Activated naive CD4-positive, alpha-beta T cell treated with anti-CD3 and anti-CD28 coated beads for 36 hours (primary cell): ENCODE measurements at regions not wholly inside any gene's neighbourhood (a gene's known extent, or its start where the extent isn't known, plus 50 kb on each side); places are given as distances from the start of the nearest gene placed in this dataset.

ENCODE experiments used
- CTCF ChIA-PET: fragments of 350-600 bp; sonication (Branson Sonifier 250); formaldehyde crosslinking; loops from one replicate; lab custom pipeline; 2021; ENCODE audit warnings: antibody characterized with exemption; lab: Charles Lee
- DNase-seq: peaks from one replicate; pipeline ENCODE4 v3.0.0-alpha.2; 2020
- H3K27ac Mint-ChIP-seq: one replicate; pipeline ENCODE4 v1.8.0; 2021; ENCODE audit warnings: mild to moderate bottlenecking, mixed read lengths
- H3K27me3 Mint-ChIP-seq: one replicate; pipeline ENCODE4 v1.8.0; 2021; ENCODE audit warnings: low read depth, mixed read lengths
- H3K36me3 Mint-ChIP-seq: one replicate; pipeline ENCODE4 v1.8.0; 2021; ENCODE audit warnings: low read depth, mixed read lengths
- H3K4me1 Mint-ChIP-seq: one replicate; pipeline ENCODE4 v1.8.0; 2021; ENCODE audit warnings: low read depth, mixed read lengths
- H3K4me3 Mint-ChIP-seq: one replicate; pipeline ENCODE4 v1.8.0; 2021; ENCODE audit warnings: mild to moderate bottlenecking, moderate library complexity, mixed read lengths
- H3K9me3 Mint-ChIP-seq: one replicate; pipeline ENCODE4 v1.8.0; 2021; ENCODE audit warnings: mixed read lengths
- intact Hi-C: fragments of 100-400 bp; cut with micrococcal nuclease; formaldehyde crosslinking; loops from one replicate; pipeline ENCODE4 v1.15.1; 2023

- no peaks in the 10 kb centered on the region for H3K27me3 Mint-ChIP-seq
- CTCF ChIA-PET: interaction anchor here (0.6 to 2.4 kb wide), 4 partner anchors 10 to 527 kb away, joined by 3 to 14 read pairs (median 4); no protein-coding TSS in a partner anchor
- no peaks in the 10 kb centered on the region for H3K9me3 Mint-ChIP-seq
- no peak for DNase-seq
- H3K4me3 Mint-ChIP-seq: no peak overlapping the region
- H3K27ac Mint-ChIP-seq: no peak overlapping the region
- no peaks in the 10 kb centered on the region for H3K36me3 Mint-ChIP-seq
- intact Hi-C loops: no loop called here
- no peaks in the 10 kb centered on the region for H3K4me1 Mint-ChIP-seq
Measured at GRCh38 chr2:62447411-62447810, 58.6 kb downstream of the TMEM17 start.

DNA sequence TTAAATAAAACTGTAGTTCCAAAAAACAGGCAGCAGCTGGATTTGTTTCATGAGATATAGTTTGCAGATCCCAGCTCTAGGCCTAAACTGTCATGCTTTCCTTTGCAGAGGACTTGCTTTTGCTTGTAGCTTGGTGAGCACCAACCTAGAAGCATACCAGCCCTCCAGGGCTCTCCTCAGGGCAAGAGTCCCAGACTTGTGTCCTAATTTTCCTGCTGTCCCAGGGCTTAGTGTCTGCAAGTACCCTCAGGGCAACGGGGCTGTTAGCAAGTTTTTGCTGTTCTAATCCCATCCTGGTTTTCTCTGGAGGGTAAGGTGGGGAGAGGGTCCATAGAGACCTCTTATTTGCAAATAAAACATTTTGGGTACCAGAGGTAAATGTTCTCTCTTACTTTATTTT is 59.5 kb downstream of the TMEM17 start:
- no peak overlapping the region for H3K4me3 Mint-ChIP-seq
- no peaks in the 10 kb centered on the region for H3K36me3 Mint-ChIP-seq
- intact Hi-C loops: no loop called here
- CTCF ChIA-PET: interaction anchor here (1.7 to 2.4 kb wide), 2 partner anchors 11 to 329 kb away, joined by 4 to 14 read pairs; no protein-coding TSS in a partner anchor
- DNase-seq: no peak
- H3K9me3 Mint-ChIP-seq: no peaks in the 10 kb centered on the region
- H3K4me1 Mint-ChIP-seq: no peaks in the 10 kb centered on the region
- H3K27me3 Mint-ChIP-seq: no peaks in the 10 kb centered on the region
- no peak overlapping the region for H3K27ac Mint-ChIP-seq

DNA sequence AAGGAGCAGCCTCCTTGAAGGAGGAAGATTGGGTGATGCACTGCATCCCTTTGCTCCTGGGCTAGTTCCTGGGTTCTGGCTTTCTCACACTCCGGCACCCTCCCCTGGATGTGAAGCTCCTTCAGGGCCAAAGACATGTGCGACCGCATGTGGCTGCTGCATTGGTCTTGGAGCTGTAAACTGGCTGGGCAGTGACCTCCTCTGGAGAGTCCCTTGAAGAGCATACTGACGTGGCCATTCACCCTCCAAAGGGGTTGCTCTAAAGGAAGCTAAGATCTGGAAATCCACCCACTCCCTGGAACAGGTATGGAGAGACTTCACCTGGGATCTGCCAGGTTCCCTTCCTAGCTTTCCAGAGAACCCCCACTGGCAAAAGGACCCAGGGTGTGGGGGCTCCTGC is 62.1 kb downstream of the TMEM17 start:
- Mint-ChIP-seq H3K36me3 (no peaks in the 10 kb centered on the region), H3K4me3 (no peak overlapping the region), H3K27ac (no peak overlapping the region), H3K4me1 (no peaks in the 10 kb centered on the region), H3K27me3 (no peaks in the 10 kb centered on the region), H3K9me3 (no peaks in the 10 kb centered on the region)
- no peak for DNase-seq
- intact Hi-C loops: no loop called here
- CTCF ChIA-PET: interaction anchor here (0.6 to 1.3 kb wide), 5 partner anchors 9 to 450 kb away, joined by 3 to 5 read pairs (median 3); no protein-coding TSS in a partner anchor

GRCh38 chr2:62443471-62443870 is 62.5 kb downstream of the TMEM17 start:
- H3K36me3 Mint-ChIP-seq: no peaks in the 10 kb centered on the region
- intact Hi-C loops: no loop called here
- DNase-seq: no peak
- no peaks in the 10 kb centered on the region for H3K27me3 Mint-ChIP-seq
- H3K9me3 Mint-ChIP-seq: no peaks in the 10 kb centered on the region
- H3K27ac Mint-ChIP-seq: no peak overlapping the region
- CTCF ChIA-PET: interaction anchor here (0.9 to 1.3 kb wide), 4 partner anchors 8 to 450 kb away, joined by 3 to 5 read pairs (median 4); no protein-coding TSS in a partner anchor
- no peak overlapping the region for H3K4me3 Mint-ChIP-seq
- H3K4me1 Mint-ChIP-seq: no peaks in the 10 kb centered on the region

DNA sequence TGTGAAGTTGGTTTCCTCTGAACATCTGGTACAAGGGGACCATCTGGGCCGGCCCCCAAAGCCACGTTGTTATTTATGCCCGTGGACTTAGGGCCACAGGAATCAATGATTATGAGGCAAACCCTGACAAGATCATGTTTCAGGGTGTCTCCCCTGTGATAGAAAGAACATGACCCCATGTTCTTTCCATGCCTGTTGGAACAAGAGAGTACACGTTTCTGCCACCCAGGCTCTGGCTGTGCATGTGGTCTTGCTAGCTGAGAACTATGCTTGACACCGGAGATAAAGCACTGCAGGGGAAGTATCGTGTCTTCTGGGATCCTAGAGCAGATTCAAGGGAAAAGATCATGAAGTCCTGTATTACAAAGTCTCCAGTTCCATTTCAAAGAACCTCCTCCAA is 64.2 kb downstream of the TMEM17 start:
- Mint-ChIP-seq H3K4me1 (no peaks in the 10 kb centered on the region), H3K9me3 (no peaks in the 10 kb centered on the region), H3K27me3 (no peaks in the 10 kb centered on the region), H3K27ac (no peak overlapping the region), H3K4me3 (no peak overlapping the region), H3K36me3 (no peaks in the 10 kb centered on the region)
- CTCF ChIA-PET: no interaction called here
- intact Hi-C loops: no loop called here
- no peak for DNase-seq

DNA sequence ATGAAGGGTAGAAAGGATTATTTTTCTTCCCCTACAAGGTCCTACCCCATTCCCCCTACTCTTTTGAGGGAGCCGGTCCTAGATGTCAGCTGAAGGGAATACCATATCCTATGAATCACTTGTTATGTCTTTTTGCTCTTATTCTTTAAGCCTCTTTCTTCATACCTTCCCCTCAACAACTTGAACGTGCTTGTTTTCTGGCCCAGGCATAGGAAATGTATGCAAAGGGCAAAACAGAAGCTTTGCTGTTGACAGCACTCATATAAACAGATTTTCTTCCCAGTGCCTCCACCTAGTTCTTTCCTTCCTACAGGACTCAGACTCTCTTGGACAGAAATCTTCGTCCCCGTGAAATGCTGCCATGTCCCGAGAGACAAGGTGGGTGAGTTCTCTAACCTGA is 64.6 kb downstream of the TMEM17 start:
- DNase-seq: no peak
- H3K27ac Mint-ChIP-seq: no peak overlapping the region
- H3K36me3 Mint-ChIP-seq: no peaks in the 10 kb centered on the region
- CTCF ChIA-PET: no interaction called here
- H3K4me3 Mint-ChIP-seq: no peak overlapping the region
- H3K4me1 Mint-ChIP-seq: no peaks in the 10 kb centered on the region
- H3K9me3 Mint-ChIP-seq: no peaks in the 10 kb centered on the region
- intact Hi-C loops: no loop called here
- H3K27me3 Mint-ChIP-seq: no peaks in the 10 kb centered on the region

- Mint-ChIP-seq H3K9me3 (no peaks in the 10 kb centered on the region), H3K4me1 (no peaks in the 10 kb centered on the region), H3K36me3 (no peaks in the 10 kb centered on the region), H3K27me3 (no peaks in the 10 kb centered on the region), H3K27ac (no peak overlapping the region), H3K4me3 (no peak overlapping the region)
- intact Hi-C loops: no loop called here
- no peak for DNase-seq
- CTCF ChIA-PET: interaction anchor here (1.2 kb wide), 1 partner anchor 16 kb away, joined by 4 read pairs; no protein-coding TSS in a partner anchor
Measured at GRCh38 chr2:62440281-62440946, 65.6 kb downstream of the TMEM17 start.

GRCh38 chr2:62439425-62439824 is 66.6 kb downstream of the TMEM17 start:
- CTCF ChIA-PET: no interaction called here
- Mint-ChIP-seq H3K9me3 (no peaks in the 10 kb centered on the region), H3K27me3 (no peaks in the 10 kb centered on the region), H3K4me1 (no peaks in the 10 kb centered on the region), H3K27ac (no peak overlapping the region), H3K4me3 (no peak overlapping the region), H3K36me3 (no peaks in the 10 kb centered on the region)
- DNase-seq: no peak
- intact Hi-C loops: no loop called here

- Mint-ChIP-seq H3K4me3 (no peak overlapping the region), H3K27me3 (no peaks in the 10 kb centered on the region), H3K36me3 (no peaks in the 10 kb centered on the region), H3K9me3 (no peaks in the 10 kb centered on the region), H3K27ac (no peak overlapping the region), H3K4me1 (no peaks in the 10 kb centered on the region)
- intact Hi-C loops: no loop called here
- no peak for DNase-seq
- CTCF ChIA-PET: interaction anchor here (1.2 to 1.3 kb wide), 2 partner anchors 26 to 308 kb away, joined by 3 read pairs; no protein-coding TSS in a partner anchor
Measured at GRCh38 chr2:62437785-62438184, 68.2 kb downstream of the TMEM17 start.

GRCh38 chr2:62435720-62436119 is 70.3 kb downstream of the TMEM17 start:
- Mint-ChIP-seq H3K4me3 (no peak overlapping the region), H3K27me3 (no peaks in the 10 kb centered on the region)
- intact Hi-C loops: no loop called here

GRCh38 chr2:62432407-62432806 is 73.6 kb downstream of the TMEM17 start:
- Mint-ChIP-seq H3K4me3 (no peak overlapping the region), H3K4me1 (no peaks in the 10 kb centered on the region), H3K27ac (no peak overlapping the region), H3K27me3 (no peaks in the 10 kb centered on the region), H3K36me3 (no peaks in the 10 kb centered on the region), H3K9me3 (no peaks in the 10 kb centered on the region)
- CTCF ChIA-PET: interaction anchor here (1.1 kb wide), 1 partner anchor 25 kb away, joined by 3 read pairs; no protein-coding TSS in a partner anchor
- no peak for DNase-seq
- intact Hi-C loops: no loop called here

More at GRCh38 chr2:62435720-62436119, 70.3 kb downstream of the TMEM17 start:
- H3K27ac Mint-ChIP-seq: no peak overlapping the region
- H3K9me3 Mint-ChIP-seq: no peaks in the 10 kb centered on the region
- H3K4me1 Mint-ChIP-seq: no peaks in the 10 kb centered on the region
- no peak for DNase-seq
- H3K36me3 Mint-ChIP-seq: no peaks in the 10 kb centered on the region
- CTCF ChIA-PET: interaction anchor here (0.7 to 1.2 kb wide), 2 partner anchors 8 to 21 kb away, joined by 3 read pairs; no protein-coding TSS in a partner anchor

DNA sequence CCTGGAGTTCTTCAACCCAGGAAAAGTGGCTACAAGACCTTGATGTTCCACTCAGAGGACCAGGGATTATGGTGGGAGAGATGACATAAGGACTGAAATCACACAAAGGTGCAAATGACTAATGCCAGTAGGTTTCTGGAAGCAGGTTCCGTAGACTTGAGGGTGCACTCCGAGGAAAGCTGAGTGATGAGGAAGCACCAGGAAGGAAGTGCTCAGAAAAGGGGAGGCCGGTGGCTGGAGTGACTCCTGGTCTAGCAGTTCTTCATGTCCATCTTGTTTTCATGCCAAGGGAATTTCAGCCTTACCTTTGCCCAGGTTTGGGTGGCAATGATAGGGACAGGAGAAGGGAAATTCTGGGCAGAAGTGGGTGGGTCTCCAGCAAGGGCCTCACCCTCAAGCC is 74.5 kb downstream of the TMEM17 start:
- Mint-ChIP-seq H3K4me3 (no peak overlapping the region), H3K36me3 (no peaks in the 10 kb centered on the region), H3K4me1 (no peaks in the 10 kb centered on the region), H3K27ac (no peak overlapping the region), H3K9me3 (no peaks in the 10 kb centered on the region), H3K27me3 (no peaks in the 10 kb centered on the region)
- CTCF ChIA-PET: interaction anchor here (1.1 kb wide), 1 partner anchor 26 kb away, joined by 3 read pairs; no protein-coding TSS in a partner anchor
- intact Hi-C loops: no loop called here
- DNase-seq: no peak

- no peak for DNase-seq
- Mint-ChIP-seq H3K36me3 (no peaks in the 10 kb centered on the region), H3K27me3 (no peaks in the 10 kb centered on the region), H3K9me3 (no peaks in the 10 kb centered on the region), H3K4me3 (no peak overlapping the region), H3K4me1 (no peaks in the 10 kb centered on the region), H3K27ac (no peak overlapping the region)
- intact Hi-C loops: no loop called here
- CTCF ChIA-PET: no interaction called here
Measured at GRCh38 chr2:62430146-62430545, 75.8 kb downstream of the TMEM17 start.
